ENCODE measurements at regions not wholly inside any gene's neighbourhood (a gene's known extent, or its start where the extent isn't known, plus 50 kb on each side); places are given as distances from the start of the nearest gene placed in this dataset.
"Not testable (repeated sequence)": the region's sequence is repeated elsewhere in the genome, so short reads cannot be mapped to it uniquely, and the experiment has no call there.

- H2BK20ac ChIP-seq (ENCODE audit: low read length); H3K56ac ChIP-seq (replicated peaks; ENCODE audit: insufficient read length, low read depth, low read length); H3K4me1 ChIP-seq (replicated peaks in 1 of 4; ENCODE audit: control insufficient read depth in 3 of 4, insufficient read depth in 4 of 4, low read length in 3 of 4); H3K79me1 ChIP-seq (ENCODE audit: low read depth, low read length); H4K8ac ChIP-seq (ENCODE audit: extremely low read depth, insufficient read depth, low read length); H4K5ac ChIP-seq (ENCODE audit: insufficient read length, low read depth, low read length); DNase-seq (ENCODE audit: low read depth in 1 of 2, low spot score in 2 of 2); H2BK120ac ChIP-seq (replicated peaks; ENCODE audit: low read depth, low read length); H2AFZ ChIP-seq (ENCODE audit: low read length); H3K4me2 ChIP-seq (ENCODE audit: insufficient read depth in 1 of 2, low read depth in 2 of 2, low read length in 2 of 2); FAIRE-seq; H2BK12ac ChIP-seq (ENCODE audit: low read depth, low read length); H3K4ac ChIP-seq (replicated peaks; ENCODE audit: insufficient read length, low read depth, low read length); H3K23ac ChIP-seq (ENCODE audit: insufficient read length); H3K14ac ChIP-seq (ENCODE audit: insufficient read length); H4K20me1 ChIP-seq (replicated peaks in 1 of 2; ENCODE audit: control insufficient read depth in 1 of 2, insufficient read depth in 2 of 2, low read length in 2 of 2); H3K79me2 ChIP-seq (ENCODE audit: control insufficient read depth in 1 of 2, insufficient read depth in 2 of 2, low read length in 2 of 2); H3K27ac ChIP-seq (ENCODE audit: low read depth, low read length); POLR2A ChIA-PET (ENCODE audit: partially characterized antibody); H2AK5ac ChIP-seq (ENCODE audit: low read depth, low read length); H3K23me2 ChIP-seq (ENCODE audit: low read depth, low read length); H3K27me3 ChIP-seq (replicated peaks in 1 of 4; ENCODE audit: control insufficient read depth in 3 of 4, extremely low read depth in 1 of 4, insufficient read depth in 3 of 4, low read length in 3 of 4); H4K91ac ChIP-seq (replicated peaks; ENCODE audit: insufficient read length, low read length); H2BK5ac ChIP-seq (ENCODE audit: low read depth, low read length); H3K9ac ChIP-seq (replicated peaks in 1 of 4; ENCODE audit: extremely low read depth in 1 of 4, low read depth in 3 of 4, low read length in 3 of 4); H3K36me3 ChIP-seq (ENCODE audit: control insufficient read depth in 2 of 4, insufficient read depth in 4 of 4, low read length in 3 of 4); H3K4me3 ChIP-seq (ENCODE audit: extremely low read depth in 1 of 4, insufficient read depth in 2 of 4, low read depth in 3 of 4, low read length in 4 of 4); H3K18ac ChIP-seq (ENCODE audit: extremely low read depth, low read length); H2BK15ac ChIP-seq (ENCODE audit: low read length); CTCF ChIA-PET (ENCODE audit: partially characterized antibody): not testable (repeated sequence)
- peaks cover 4 to 34% of the 10 kb centered on the region in 2 experiments; a peak in 3 of 4 replicates for H3K9me3 ChIP-seq (ENCODE audit: insufficient read depth in 2 of 2, low read depth in 1 of 2, low read length in 1 of 2)
- 64% methylated on average over 6 of the region's 7 CpGs; no CpG with 5 or more reads in 1 of the 2 experiments for WGBS, 2 experiments (ENCODE audit: extremely low coverage in 1 of 2, insufficient coverage in 1 of 2, insufficient read length in 1 of 2, insufficient replicate concordance in 2 of 2, low coverage in 1 of 2, low lambda C conversion rate in 2 of 2, missing lambda C conversion rate in 1 of 2)
These were observed 194.9 kb downstream of the POTEM start for GRCh38 chr14:19162034-19162706.

GRCh38 chr14:19162920-19163319 is 195.7 kb downstream of the POTEM start:
- H4K91ac ChIP-seq (replicated peaks; ENCODE audit: insufficient read length, low read length); H3K79me1 ChIP-seq (ENCODE audit: low read depth, low read length); H3K4me2 ChIP-seq (ENCODE audit: insufficient read depth in 1 of 2, low read depth in 2 of 2, low read length in 2 of 2); H3K27ac ChIP-seq (ENCODE audit: low read depth, low read length); H3K18ac ChIP-seq (ENCODE audit: extremely low read depth, low read length); H2AK5ac ChIP-seq (ENCODE audit: low read depth, low read length); H2AFZ ChIP-seq (ENCODE audit: low read length); H3K4me1 ChIP-seq (replicated peaks in 1 of 4; ENCODE audit: control insufficient read depth in 3 of 4, insufficient read depth in 4 of 4, low read length in 3 of 4); H3K14ac ChIP-seq (ENCODE audit: insufficient read length); POLR2A ChIA-PET (ENCODE audit: partially characterized antibody); H3K36me3 ChIP-seq (ENCODE audit: control insufficient read depth in 2 of 4, insufficient read depth in 4 of 4, low read length in 3 of 4); H3K79me2 ChIP-seq (ENCODE audit: control insufficient read depth in 1 of 2, insufficient read depth in 2 of 2, low read length in 2 of 2); H4K20me1 ChIP-seq (replicated peaks in 1 of 2; ENCODE audit: control insufficient read depth in 1 of 2, insufficient read depth in 2 of 2, low read length in 2 of 2); DNase-seq (ENCODE audit: low read depth in 1 of 2, low spot score in 2 of 2); CTCF ChIA-PET (ENCODE audit: partially characterized antibody); H3K4me3 ChIP-seq (ENCODE audit: extremely low read depth in 1 of 4, insufficient read depth in 2 of 4, low read depth in 3 of 4, low read length in 4 of 4); H2BK120ac ChIP-seq (replicated peaks; ENCODE audit: low read depth, low read length); H2BK20ac ChIP-seq (ENCODE audit: low read length); H3K4ac ChIP-seq (replicated peaks; ENCODE audit: insufficient read length, low read depth, low read length); H3K23me2 ChIP-seq (ENCODE audit: low read depth, low read length); H3K23ac ChIP-seq (ENCODE audit: insufficient read length); H3K56ac ChIP-seq (replicated peaks; ENCODE audit: insufficient read length, low read depth, low read length); H4K8ac ChIP-seq (ENCODE audit: extremely low read depth, insufficient read depth, low read length); H2BK12ac ChIP-seq (ENCODE audit: low read depth, low read length); FAIRE-seq; H2BK15ac ChIP-seq (ENCODE audit: low read length); H3K27me3 ChIP-seq (replicated peaks in 1 of 4; ENCODE audit: control insufficient read depth in 3 of 4, extremely low read depth in 1 of 4, insufficient read depth in 3 of 4, low read length in 3 of 4); H2BK5ac ChIP-seq (ENCODE audit: low read depth, low read length); H4K5ac ChIP-seq (ENCODE audit: insufficient read length, low read depth, low read length); H3K9ac ChIP-seq (replicated peaks in 1 of 4; ENCODE audit: extremely low read depth in 1 of 4, low read depth in 3 of 4, low read length in 3 of 4): not testable (repeated sequence)
- 74% methylated on average over 2 of the region's 3 CpGs; no CpG with 5 or more reads in 1 of the 2 experiments for WGBS, 2 experiments (ENCODE audit: extremely low coverage in 1 of 2, insufficient coverage in 1 of 2, insufficient read length in 1 of 2, insufficient replicate concordance in 2 of 2, low coverage in 1 of 2, low lambda C conversion rate in 2 of 2, missing lambda C conversion rate in 1 of 2)
- peaks cover 7 to 41% of the 10 kb centered on the region in 2 experiments; a peak in 3 of 4 replicates for H3K9me3 ChIP-seq (ENCODE audit: insufficient read depth in 2 of 2, low read depth in 1 of 2, low read length in 1 of 2)
